ENCODE measurements at regions not wholly inside any gene's neighbourhood (a gene's known extent, or its start where the extent isn't known, plus 50 kb on each side); places are given as distances from the start of the nearest gene placed in this dataset.
"Not testable (repeated sequence)": the region's sequence is repeated elsewhere in the genome, so short reads cannot be mapped to it uniquely, and the experiment has no call there.

DNA sequence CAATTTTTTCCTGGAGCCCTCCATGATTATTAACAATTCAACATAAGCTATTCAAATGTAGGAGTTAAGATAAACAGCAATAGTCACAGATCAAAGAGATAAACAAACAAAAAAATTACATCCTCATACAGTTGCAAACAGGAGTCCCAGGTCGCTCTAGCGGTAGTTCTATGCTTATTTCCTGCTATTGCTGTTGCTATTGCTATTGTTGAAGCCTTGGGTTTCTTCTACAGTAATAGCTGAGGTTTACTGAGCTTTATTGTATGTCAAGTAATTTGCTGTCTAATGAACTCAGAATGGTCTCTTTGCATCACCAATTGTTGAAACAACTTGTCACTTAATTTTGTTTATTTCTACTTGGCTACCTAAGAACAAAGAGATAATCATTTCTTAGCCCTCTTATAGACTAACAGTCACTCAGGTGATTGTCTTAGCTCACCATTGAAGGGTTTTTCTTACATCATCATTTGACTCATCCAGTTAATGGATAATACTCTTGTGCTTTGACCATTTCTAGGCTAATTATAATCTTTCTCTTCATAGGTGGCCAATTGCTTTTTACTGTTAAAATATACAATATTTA is 654.6 kb downstream of the MECOM start:
- H3K36me3 Mint-ChIP-seq (ENCODE audit: low read depth), result no peaks in the 10 kb centered on the region
- H3K4me1 Mint-ChIP-seq, result no peaks in the 10 kb centered on the region
- H3K27ac Mint-ChIP-seq, result no peak overlapping the region
- no peaks in the 10 kb centered on the region for H3K9me3 Mint-ChIP-seq
- H3K27me3 Mint-ChIP-seq (ENCODE audit: low read depth), result no peaks in the 10 kb centered on the region
- H3K4me3 Mint-ChIP-seq, result no peak overlapping the region
- TF ChIP-seq, protein P1, sequence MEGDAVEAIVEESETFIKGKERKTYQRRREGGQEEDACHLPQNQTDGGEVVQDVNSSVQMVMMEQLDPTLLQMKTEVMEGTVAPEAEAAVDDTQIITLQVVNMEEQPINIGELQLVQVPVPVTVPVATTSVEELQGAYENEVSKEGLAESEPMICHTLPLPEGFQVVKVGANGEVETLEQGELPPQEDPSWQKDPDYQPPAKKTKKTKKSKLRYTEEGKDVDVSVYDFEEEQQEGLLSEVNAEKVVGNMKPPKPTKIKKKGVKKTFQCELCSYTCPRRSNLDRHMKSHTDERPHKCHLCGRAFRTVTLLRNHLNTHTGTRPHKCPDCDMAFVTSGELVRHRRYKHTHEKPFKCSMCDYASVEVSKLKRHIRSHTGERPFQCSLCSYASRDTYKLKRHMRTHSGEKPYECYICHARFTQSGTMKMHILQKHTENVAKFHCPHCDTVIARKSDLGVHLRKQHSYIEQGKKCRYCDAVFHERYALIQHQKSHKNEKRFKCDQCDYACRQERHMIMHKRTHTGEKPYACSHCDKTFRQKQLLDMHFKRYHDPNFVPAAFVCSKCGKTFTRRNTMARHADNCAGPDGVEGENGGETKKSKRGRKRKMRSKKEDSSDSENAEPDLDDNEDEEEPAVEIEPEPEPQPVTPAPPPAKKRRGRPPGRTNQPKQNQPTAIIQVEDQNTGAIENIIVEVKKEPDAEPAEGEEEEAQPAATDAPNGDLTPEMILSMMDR (IDR thresholded peaks at IDR 0.05; ENCODE audit: unreplicated experiment in 3 of 3), result no peak

DNA sequence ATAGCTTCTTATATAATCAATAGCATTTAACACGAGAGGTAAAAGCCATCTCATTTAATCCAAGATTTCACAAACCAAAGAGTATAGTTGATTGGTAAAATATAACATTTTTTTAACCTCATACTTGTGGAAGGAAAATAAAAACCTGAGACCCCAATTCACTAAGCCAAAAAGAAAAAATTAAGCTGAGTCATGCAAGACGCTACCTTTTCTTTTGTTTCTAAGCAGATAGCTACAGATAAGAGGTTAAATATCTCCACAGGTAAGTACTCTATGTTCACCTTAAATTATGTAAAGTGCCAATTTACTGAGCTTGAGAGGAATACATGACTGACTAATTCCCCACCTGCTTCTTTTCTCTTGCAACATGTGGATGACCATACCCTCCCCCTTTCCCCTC is 656.4 kb downstream of the MECOM start:
- Mint-ChIP-seq H3K27me3 (ENCODE audit: low read depth) (no peaks in the 10 kb centered on the region), H3K4me3 (no peak overlapping the region), H3K27ac (no peak overlapping the region), H3K36me3 (ENCODE audit: low read depth) (no peaks in the 10 kb centered on the region), H3K4me1 (no peaks in the 10 kb centered on the region), H3K9me3 (no peaks in the 10 kb centered on the region)
- TF ChIP-seq, protein P1 (IDR thresholded peaks at IDR 0.05; ENCODE audit: unreplicated experiment in 3 of 3), result no peak

DNA sequence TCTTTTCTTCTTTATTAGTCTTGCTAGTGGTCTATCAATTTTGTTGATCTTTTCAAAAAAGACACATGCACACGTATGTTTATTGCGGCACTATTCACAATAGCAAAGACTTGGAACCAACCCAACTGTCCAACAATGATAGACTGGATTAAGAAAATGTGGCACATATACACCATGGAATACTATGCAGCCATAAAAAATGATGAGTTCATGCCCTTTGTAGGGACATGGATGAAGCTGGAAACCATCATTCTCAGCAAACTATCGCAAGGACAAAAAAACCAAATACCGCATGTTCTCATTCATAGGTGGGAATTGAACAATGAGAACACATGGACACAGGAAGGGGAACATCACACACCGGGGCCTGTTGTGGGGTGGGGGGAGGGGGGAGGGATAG is 657.1 kb downstream of the MECOM start:
- not testable (repeated sequence) for H3K27ac Mint-ChIP-seq; H3K4me3 Mint-ChIP-seq; H3K9me3 Mint-ChIP-seq; H3K27me3 Mint-ChIP-seq (ENCODE audit: low read depth); H3K4me1 Mint-ChIP-seq; H3K36me3 Mint-ChIP-seq (ENCODE audit: low read depth)

DNA sequence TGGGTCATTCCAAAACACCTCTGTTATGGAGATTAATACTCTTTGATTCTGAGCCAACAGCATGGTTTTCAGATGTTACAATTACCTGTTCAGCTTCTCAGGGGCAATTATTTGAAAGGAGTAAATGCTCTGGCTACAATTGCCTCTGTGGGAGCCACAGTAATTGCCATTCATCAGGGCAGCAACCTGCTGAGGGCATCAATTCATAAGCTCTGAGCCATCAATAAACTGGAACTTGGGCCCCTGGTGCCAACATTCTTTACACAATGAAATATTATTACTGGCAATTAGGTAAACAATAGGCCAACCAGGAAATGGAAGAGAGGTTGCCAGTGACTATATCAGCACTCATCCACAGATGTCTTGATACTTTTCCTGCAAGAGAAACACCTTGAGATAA is 660.8 kb downstream of the MECOM start:
- H3K4me3 Mint-ChIP-seq, result no peak overlapping the region
- no peaks in the 10 kb centered on the region for H3K4me1 Mint-ChIP-seq
- TF ChIP-seq, protein P1 (IDR thresholded peaks at IDR 0.05; ENCODE audit: unreplicated experiment in 3 of 3), result no peak
- H3K36me3 Mint-ChIP-seq (ENCODE audit: low read depth), result no peaks in the 10 kb centered on the region
- no peak overlapping the region for H3K27ac Mint-ChIP-seq
- H3K27me3 Mint-ChIP-seq (ENCODE audit: low read depth), result no peaks in the 10 kb centered on the region
- no peaks in the 10 kb centered on the region for H3K9me3 Mint-ChIP-seq

DNA sequence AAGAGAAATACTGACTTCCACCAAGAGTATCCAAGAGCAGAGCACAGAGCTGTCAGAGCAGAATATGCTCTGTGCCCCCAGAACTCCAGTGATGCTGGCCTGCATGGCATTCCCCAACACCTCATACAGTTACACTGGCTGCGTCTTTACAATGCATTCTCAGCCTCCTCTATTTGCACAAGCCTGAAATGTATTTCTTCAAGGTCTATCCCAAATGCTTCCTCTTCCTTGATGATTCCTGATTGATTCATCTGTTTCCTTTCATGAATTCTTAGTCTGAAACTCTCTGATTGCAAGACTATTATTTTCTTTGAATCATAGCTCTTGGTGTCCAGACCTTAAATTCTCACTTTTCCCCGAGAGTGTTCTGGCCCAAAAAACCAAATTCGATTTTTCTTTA is 664.7 kb downstream of the MECOM start:
- H3K27ac Mint-ChIP-seq, result no peak overlapping the region
- TF ChIP-seq, protein P1 (IDR thresholded peaks at IDR 0.05; ENCODE audit: unreplicated experiment in 3 of 3), result no peak
- H3K4me1 Mint-ChIP-seq, result no peaks in the 10 kb centered on the region
- no peaks in the 10 kb centered on the region for H3K36me3 Mint-ChIP-seq (ENCODE audit: low read depth)
- no peaks in the 10 kb centered on the region for H3K27me3 Mint-ChIP-seq (ENCODE audit: low read depth)
- H3K9me3 Mint-ChIP-seq, result no peaks in the 10 kb centered on the region
- H3K4me3 Mint-ChIP-seq, result no peak overlapping the region

DNA sequence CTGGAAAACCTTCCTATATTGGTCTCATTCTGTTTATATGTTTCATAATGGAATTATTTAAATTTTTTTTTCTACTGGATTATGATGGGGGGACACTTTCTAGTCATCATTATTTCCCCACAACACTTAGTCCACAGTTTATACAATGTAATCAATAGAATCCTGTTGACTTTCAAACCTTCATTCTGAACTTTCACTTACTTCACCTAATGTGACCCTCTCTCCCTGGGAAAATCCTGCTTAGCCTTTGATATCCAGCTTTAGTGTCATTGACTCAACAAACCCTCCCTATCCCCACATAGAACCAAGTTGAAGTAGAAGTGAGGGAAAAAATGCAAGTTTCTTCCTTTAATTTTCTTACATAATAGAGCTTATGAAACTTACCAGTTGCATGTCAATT is 666.0 kb downstream of the MECOM start:
- Mint-ChIP-seq H3K27me3 (ENCODE audit: low read depth) (no peaks in the 10 kb centered on the region), H3K4me1 (no peaks in the 10 kb centered on the region), H3K36me3 (ENCODE audit: low read depth) (no peaks in the 10 kb centered on the region), H3K9me3 (no peaks in the 10 kb centered on the region), H3K4me3 (no peak overlapping the region), H3K27ac (no peak overlapping the region)
- TF ChIP-seq, protein P1 (IDR thresholded peaks at IDR 0.05; ENCODE audit: unreplicated experiment in 3 of 3), result no peak

Data from nephron (organoid).